Gastroesophageal sphincter (tissue), 3 donors: ENCODE measurements at regions not wholly inside any gene's neighbourhood (a gene's known extent, or its start where the extent isn't known, plus 50 kb on each side); places are given as distances from the start of the nearest gene placed in this dataset.

ENCODE experiments used
- CTCF ChIP-seq, 4 experiments: fragments of 200-600 bp in 2 of 4; fragments of 450-650 bp in 2 of 4; sonication (generic) in 1 of 4; IDR thresholded peaks; one replicate each; pipeline ENCODE4 v1.5.1; 2017 to 2019; ENCODE audit warnings: antibody characterized with exemption in 4 of 4, mild to moderate bottlenecking in 2 of 4, moderate library complexity in 2 of 4
- EP300 ChIP-seq: sonication (generic); formaldehyde crosslinking; IDR thresholded peaks from one replicate; pipeline ENCODE4 v1.6.1; 2017; ENCODE audit warnings: antibody characterized with exemption, mild to moderate bottlenecking

- no peak for TF ChIP-seq CTCF (IDR thresholded peaks at IDR 0.05)
- TF ChIP-seq EP300 = no peak
These were observed 300.6 kb upstream of the POGK start for GRCh38 chr1:166538646-166539045.
